IMR-90 (cell line): ENCODE measurements at regions not wholly inside any gene's neighbourhood (a gene's known extent, or its start where the extent isn't known, plus 50 kb on each side); places are given as distances from the start of the nearest gene placed in this dataset.

Experiments
- CTCF ChIP-seq: conservative IDR thresholded peaks from 2 replicates; pipeline ENCODE4 v1.5.1; 2012; ENCODE audit warnings: mild to moderate bottlenecking, low read depth, low read length, improper control_type of control experiment
- RCOR1 ChIP-seq: IDR thresholded peaks from 2 replicates; pipeline ENCODE4 v1.6.1; 2012; ENCODE audit warnings: mild to moderate bottlenecking, low read length, improper control_type of control experiment; ENCODE audit not compliant: insufficient replicate concordance
- USF2 ChIP-seq: fragments of 150-350 bp; IDR thresholded peaks from 2 replicates; pipeline ENCODE4 v1.6.1; 2017; ENCODE audit warnings: mild to moderate bottlenecking, antibody characterized with exemption, low read length, low read depth

- no peak for TF ChIP-seq CTCF
- TF ChIP-seq RCOR1: no peak
- no peak for TF ChIP-seq USF2
These were observed 142.9 kb upstream of the WNT4 start for GRCh38 chr1:22285549-22286396.
